ENCODE measurements at regions not wholly inside any gene's neighbourhood (a gene's known extent, or its start where the extent isn't known, plus 50 kb on each side); places are given as distances from the start of the nearest gene placed in this dataset.

DNA sequence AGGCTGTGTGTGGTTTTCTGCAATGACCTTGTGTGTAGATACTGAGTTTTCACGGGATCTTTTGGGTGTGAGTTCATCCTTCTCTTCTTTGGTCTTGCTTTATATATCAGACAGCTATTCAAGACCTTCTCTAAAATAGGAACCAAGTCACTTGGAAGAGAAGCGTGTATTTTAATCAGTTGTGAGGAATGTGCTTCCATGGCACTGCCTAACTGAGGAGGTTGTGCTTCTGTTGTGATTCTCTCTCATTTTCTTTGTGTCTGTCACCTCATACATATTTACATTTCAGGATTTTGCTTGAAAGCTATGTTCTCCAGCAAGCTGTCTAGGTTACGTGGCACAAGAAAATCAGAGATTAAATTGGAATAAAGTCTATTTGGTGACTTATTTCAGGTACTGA lies 428.7 kb downstream of the QKI start:
- ATAC-seq (ENCODE audit: low FRiP score), result no peak
- TF ChIP-seq, protein P1, sequence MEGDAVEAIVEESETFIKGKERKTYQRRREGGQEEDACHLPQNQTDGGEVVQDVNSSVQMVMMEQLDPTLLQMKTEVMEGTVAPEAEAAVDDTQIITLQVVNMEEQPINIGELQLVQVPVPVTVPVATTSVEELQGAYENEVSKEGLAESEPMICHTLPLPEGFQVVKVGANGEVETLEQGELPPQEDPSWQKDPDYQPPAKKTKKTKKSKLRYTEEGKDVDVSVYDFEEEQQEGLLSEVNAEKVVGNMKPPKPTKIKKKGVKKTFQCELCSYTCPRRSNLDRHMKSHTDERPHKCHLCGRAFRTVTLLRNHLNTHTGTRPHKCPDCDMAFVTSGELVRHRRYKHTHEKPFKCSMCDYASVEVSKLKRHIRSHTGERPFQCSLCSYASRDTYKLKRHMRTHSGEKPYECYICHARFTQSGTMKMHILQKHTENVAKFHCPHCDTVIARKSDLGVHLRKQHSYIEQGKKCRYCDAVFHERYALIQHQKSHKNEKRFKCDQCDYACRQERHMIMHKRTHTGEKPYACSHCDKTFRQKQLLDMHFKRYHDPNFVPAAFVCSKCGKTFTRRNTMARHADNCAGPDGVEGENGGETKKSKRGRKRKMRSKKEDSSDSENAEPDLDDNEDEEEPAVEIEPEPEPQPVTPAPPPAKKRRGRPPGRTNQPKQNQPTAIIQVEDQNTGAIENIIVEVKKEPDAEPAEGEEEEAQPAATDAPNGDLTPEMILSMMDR (IDR thresholded peaks at IDR 0.05), result no peak
- DNase-seq (ENCODE audit: low spot score), result no peak

DNA sequence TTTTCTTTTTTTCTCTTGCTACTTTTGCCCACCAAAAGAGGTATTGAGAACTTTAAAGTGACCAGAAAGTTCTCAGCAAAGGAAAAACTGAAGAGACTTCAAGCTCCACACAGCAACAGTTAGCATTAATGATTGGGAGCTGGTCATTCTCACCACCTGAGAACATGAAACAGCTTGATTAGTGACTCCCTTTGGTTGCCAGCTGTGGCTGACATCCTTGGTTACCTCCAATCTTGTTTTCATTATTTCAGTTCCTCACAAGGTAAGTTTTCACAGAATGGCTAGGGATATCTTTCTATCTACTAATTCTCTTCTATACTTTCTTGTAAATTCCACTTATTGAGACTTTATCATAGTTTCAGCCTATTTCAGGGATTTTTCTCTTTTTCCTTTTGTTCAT lies 427.9 kb downstream of the QKI start:
- ATAC-seq (ENCODE audit: low FRiP score) (no peak), DNase-seq (ENCODE audit: low spot score) (no peak)
- TF ChIP-seq, protein P1 (IDR thresholded peaks at IDR 0.05), result no peak

DNA sequence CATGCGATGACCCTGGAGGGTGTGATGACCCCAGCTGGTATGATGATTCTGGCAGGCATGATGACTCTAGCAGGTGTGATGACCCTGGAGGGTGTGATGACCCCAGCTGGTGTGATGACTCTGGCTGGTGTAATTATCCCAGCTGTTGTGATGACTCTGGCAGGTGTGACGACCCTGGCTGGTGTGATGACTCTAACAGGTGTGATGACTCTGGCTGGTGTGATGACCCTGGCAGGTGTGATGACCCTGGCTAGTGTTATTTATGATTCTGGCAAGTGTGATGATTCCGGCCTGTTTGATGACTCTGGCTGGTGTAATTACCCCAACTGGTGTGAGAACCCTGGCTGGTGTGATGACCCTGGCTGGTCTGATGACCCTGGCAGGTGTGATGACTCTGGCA lies 427.2 kb downstream of the QKI start:
- DNase-seq (ENCODE audit: low spot score) (no peak), ATAC-seq (ENCODE audit: low FRiP score) (no peak)
- TF ChIP-seq, protein P1 (IDR thresholded peaks at IDR 0.05), result no peak

DNA sequence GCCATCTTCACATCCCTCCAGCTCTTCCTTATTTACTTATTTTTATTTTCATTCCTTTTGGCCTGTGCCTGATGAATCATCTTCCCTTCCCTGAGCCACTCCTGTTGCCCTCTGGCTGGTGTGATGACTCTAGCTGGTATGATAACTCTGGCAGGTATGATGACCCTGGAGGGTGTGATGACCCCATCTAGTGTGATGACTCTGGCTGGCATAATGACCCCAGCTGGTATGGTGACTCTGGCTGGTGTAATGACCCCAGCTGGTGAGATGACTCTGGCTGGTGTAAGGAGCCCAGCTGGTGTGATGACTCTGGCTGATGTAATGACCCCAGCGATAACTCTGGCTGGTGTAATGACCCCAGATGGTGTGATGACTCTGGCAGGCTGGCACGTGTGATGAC lies 426.8 kb downstream of the QKI start:
- no peak for DNase-seq (ENCODE audit: low spot score)
- TF ChIP-seq, protein P1 (IDR thresholded peaks at IDR 0.05), result no peak
- no peak for ATAC-seq (ENCODE audit: low FRiP score)

DNA sequence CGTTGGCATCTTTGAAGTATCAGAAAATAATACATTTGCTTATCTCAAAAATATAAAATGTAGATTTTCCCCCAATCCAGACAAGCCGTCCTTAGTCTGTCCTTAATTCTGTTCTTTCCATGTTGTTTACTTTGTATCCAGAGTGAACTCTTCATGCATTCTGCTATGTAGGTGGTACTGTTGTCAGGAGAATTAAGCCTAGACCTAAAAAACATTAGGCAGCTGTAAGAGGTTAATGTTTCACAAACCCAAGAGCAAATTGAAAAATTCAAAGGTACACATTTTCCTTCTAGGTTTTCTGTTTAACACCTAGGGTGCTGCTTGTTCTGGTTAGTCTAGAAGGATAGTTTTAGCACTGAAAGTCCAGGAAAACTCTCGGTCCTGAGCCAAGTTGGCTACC lies 426.4 kb downstream of the QKI start:
- no peak for DNase-seq (ENCODE audit: low spot score)
- ATAC-seq (ENCODE audit: low FRiP score), result no peak
- TF ChIP-seq, protein P1 (IDR thresholded peaks at IDR 0.05), result no peak

DNA sequence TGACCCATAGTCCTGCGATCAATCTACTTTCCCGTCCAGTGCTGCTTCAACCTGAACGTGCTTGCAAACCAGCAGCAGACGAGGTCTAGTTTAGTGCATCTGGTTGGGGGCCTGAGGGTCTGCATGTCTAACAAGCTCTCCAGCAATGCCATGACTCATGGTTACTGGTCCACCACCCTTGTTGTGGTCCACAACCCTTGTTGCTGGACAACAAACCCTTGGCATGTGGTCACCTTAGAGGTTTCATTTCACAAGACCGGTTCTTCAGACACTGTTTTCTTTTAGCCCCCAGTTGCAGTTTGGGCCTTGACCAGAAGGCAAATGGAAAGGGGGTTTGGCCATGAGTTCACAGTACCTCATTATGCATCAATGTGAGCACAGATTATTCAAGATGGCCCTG lies 424.8 kb downstream of the QKI start:
- no peak for ATAC-seq (ENCODE audit: low FRiP score)
- DNase-seq (ENCODE audit: low spot score), result no peak
- TF ChIP-seq, protein P1 (IDR thresholded peaks at IDR 0.05), result no peak

DNA sequence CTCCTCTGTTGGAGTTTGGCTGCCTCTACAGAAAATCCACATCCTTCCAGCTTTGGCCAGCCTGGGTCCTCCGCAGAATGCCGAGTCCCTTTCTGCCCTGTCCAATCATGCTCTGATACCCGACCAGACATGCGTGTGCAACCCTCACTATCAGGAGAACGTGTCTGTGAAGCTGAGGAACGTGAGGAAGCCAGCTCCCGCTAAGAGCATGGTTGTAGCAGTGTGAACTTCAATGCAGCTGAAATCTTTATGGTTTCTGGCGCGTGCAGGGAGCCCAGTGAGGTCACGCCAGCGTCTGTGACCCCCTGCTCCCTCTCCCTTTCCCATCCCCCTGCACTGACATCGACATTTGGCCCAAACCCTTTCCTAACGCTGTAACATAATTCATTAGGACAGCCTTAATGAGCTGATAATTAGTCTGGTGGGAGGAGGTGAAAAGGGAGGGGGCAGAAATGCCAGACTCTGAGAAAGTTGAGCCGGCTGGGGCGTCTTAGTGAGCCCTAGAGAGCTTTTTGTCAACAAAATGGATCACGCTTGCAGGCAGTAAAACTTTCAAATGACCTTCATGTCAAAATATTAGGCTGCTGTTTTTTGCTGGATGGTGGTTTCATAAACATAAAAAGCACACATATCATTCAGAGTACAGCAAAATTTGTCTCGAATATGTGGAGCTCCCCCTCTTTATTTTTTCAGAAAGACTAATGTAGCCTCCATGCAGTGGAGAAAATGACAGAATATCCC lies 423.3 kb downstream of the QKI start:
- ATAC-seq (ENCODE audit: low FRiP score) (no peak), DNase-seq (ENCODE audit: low spot score) (no peak)

More for the DNA sequence above, 423.3 kb downstream of the QKI start:
- TF ChIP-seq, protein P1 (IDR thresholded peaks at IDR 0.05), result no peak
